ENCODE measurements at regions not wholly inside any gene's neighbourhood (a gene's known extent, or its start where the extent isn't known, plus 50 kb on each side); places are given as distances from the start of the nearest gene placed in this dataset.

DNA sequence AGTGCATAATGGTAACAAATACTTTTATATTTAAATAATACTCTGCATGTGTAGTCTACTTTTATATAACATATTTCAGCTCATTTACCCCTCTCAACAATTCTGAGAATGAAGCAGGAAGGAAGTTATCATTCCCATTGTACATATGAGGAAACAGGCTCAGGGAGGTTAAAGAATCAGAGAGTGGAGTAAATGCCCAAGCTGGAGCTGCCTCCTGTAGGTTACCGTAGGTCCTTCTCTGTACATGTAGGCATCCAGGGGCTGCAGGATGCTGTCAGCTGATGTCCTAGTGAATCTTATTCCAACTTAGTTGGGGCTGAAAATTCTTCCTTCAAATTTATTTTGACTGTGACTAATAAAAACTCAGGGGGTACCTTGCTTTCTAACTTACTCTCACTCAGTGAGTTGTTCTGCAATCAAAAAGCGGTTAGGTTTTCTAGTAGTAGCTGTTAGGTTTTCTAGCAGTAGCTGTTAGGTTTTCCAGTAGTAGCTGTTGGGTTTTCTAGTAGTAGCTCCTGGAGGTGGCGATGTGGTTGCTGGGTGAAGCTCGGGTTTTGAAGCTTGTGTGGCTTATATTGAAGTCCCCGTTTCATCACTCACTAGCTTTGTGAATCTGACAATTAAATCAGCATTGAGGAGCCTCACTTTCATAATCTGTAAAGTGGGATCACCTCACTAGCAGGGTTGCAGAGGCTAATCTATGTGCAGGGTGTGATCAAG lies 357.0 kb downstream of the NR2F2 start:
- no CpG with 5 or more reads among the region's 5 CpGs for WGBS, 2 experiments (ENCODE audit: extremely low coverage in 2 of 2, insufficient read length in 1 of 2)
- H2BK120ac ChIP-seq (ENCODE audit: low read depth, low read length): no peak overlapping the region
- CTCF ChIA-PET: no interaction called here
- no peaks in the 10 kb centered on the region for H3K79me1 ChIP-seq (ENCODE audit: low read depth in 1 of 2, low read length in 2 of 2)
- no peaks in the 10 kb centered on the region for H3K27me3 ChIP-seq (ENCODE audit: control insufficient read depth, insufficient read depth, low read length)
- H2AK5ac ChIP-seq (ENCODE audit: low read depth, low read length): no peak overlapping the region
- H3K18ac ChIP-seq (ENCODE audit: low read depth, low read length): no peak overlapping the region
- in situ Hi-C loops (cut with MboI; ENCODE audit: low sequenced_read_pairs) (no loop called here), intact Hi-C loops (cut with micrococcal nuclease) (no loop called here), dilution Hi-C loops (cut with HindIII; ENCODE audit: low sequenced_read_pairs, unreplicated experiment) (no loop called here)
- no peak overlapping the region for H2AK9ac ChIP-seq (replicated peaks; ENCODE audit: low read depth, low read length, poor library complexity)
- no peaks in the 10 kb centered on the region for H3K4me1 ChIP-seq (ENCODE audit: control insufficient read depth, insufficient read depth, low read length)
- H3K9me3 ChIP-seq (ENCODE audit: control insufficient read depth, insufficient read depth, low read length): peaks cover under 1% of the 10 kb centered on the region; the same call in 1 of the 2 replicates
- H3K9ac ChIP-seq (ENCODE audit: low read depth, low read length): no peak overlapping the region
- TF ChIP-seq, protein P1, sequence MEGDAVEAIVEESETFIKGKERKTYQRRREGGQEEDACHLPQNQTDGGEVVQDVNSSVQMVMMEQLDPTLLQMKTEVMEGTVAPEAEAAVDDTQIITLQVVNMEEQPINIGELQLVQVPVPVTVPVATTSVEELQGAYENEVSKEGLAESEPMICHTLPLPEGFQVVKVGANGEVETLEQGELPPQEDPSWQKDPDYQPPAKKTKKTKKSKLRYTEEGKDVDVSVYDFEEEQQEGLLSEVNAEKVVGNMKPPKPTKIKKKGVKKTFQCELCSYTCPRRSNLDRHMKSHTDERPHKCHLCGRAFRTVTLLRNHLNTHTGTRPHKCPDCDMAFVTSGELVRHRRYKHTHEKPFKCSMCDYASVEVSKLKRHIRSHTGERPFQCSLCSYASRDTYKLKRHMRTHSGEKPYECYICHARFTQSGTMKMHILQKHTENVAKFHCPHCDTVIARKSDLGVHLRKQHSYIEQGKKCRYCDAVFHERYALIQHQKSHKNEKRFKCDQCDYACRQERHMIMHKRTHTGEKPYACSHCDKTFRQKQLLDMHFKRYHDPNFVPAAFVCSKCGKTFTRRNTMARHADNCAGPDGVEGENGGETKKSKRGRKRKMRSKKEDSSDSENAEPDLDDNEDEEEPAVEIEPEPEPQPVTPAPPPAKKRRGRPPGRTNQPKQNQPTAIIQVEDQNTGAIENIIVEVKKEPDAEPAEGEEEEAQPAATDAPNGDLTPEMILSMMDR (conservative IDR thresholded peaks at IDR 0.05; ENCODE audit: low read depth, low read length): no peak
- TF ChIP-seq RCOR1 (IDR thresholded peaks at IDR 0.05; ENCODE audit: insufficient replicate concordance, low read length) (no peak), SMC3 (IDR thresholded peaks at IDR 0.05; ENCODE audit: low read depth, low read length) (no peak)
- TF ChIP-seq, protein P2, sequence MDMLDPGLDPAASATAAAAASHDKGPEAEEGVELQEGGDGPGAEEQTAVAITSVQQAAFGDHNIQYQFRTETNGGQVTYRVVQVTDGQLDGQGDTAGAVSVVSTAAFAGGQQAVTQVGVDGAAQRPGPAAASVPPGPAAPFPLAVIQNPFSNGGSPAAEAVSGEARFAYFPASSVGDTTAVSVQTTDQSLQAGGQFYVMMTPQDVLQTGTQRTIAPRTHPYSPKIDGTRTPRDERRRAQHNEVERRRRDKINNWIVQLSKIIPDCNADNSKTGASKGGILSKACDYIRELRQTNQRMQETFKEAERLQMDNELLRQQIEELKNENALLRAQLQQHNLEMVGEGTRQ (IDR thresholded peaks at IDR 0.05; ENCODE audit: low read depth, low read length): no peak
- H2AFZ ChIP-seq (replicated peaks; ENCODE audit: low read length, poor library complexity): no peak overlapping the region
- H3K27ac ChIP-seq (ENCODE audit: insufficient read depth, low read length): no peak overlapping the region
- no peak overlapping the region for H3K4ac ChIP-seq (ENCODE audit: low read depth, low read length)
- POLR2A ChIA-PET (ENCODE audit: unreplicated experiment): no interaction called here
- no peak overlapping the region for H4K8ac ChIP-seq (ENCODE audit: low read depth in 2 of 2, low read length in 2 of 2)
- no peaks in the 10 kb centered on the region for H4K20me1 ChIP-seq (ENCODE audit: insufficient read depth, low read length)
- no peak overlapping the region for H2BK20ac ChIP-seq (ENCODE audit: low read depth, low read length)
- no peak overlapping the region for H4K91ac ChIP-seq (ENCODE audit: insufficient read depth, low read depth, low read length)
- ATAC-seq (ENCODE audit: low read depth) (no peak), DNase-seq (no peak)
- H3K36me3 ChIP-seq (ENCODE audit: control insufficient read depth, insufficient read depth, low read length): no peaks in the 10 kb centered on the region
- no peak overlapping the region for H2BK5ac ChIP-seq (ENCODE audit: low read depth, low read length, poor library complexity, severe bottlenecking)
- H3K4me2 ChIP-seq (ENCODE audit: low read depth, low read length): no peak overlapping the region
- H3K14ac ChIP-seq (replicated peaks; ENCODE audit: low read depth, low read length): no peak overlapping the region
- H3K56ac ChIP-seq (ENCODE audit: extremely low read depth, insufficient read depth, low read length): no peak overlapping the region
- no peak overlapping the region for H3K4me3 ChIP-seq (ENCODE audit: insufficient read depth, low read depth, low read length)
- H3K23ac ChIP-seq (ENCODE audit: low read depth, low read length): no peak overlapping the region
- no peak overlapping the region for H4K5ac ChIP-seq (ENCODE audit: low read depth, low read length)
- no TSS peak for BruUV-seq (replicated peaks)
- H2BK15ac ChIP-seq (ENCODE audit: low read depth, low read length): no peak overlapping the region
- no peaks in the 10 kb centered on the region for H3K9me1 ChIP-seq (ENCODE audit: insufficient read depth, low read length)

All from IMR-90 (cell line).